GM18909 (cell line): ENCODE measurements at regions not wholly inside any gene's neighbourhood (a gene's known extent, or its start where the extent isn't known, plus 50 kb on each side); places are given as distances from the start of the nearest gene placed in this dataset.

Source experiments
- ATAC-seq: cut with Tn5 transposase; IDR thresholded peaks from one replicate; pipeline ENCODE4 v1.9.1; 2021; ENCODE audit warnings: mild to moderate bottlenecking; ENCODE audit not compliant: unreplicated experiment, poor library complexity

DNA sequence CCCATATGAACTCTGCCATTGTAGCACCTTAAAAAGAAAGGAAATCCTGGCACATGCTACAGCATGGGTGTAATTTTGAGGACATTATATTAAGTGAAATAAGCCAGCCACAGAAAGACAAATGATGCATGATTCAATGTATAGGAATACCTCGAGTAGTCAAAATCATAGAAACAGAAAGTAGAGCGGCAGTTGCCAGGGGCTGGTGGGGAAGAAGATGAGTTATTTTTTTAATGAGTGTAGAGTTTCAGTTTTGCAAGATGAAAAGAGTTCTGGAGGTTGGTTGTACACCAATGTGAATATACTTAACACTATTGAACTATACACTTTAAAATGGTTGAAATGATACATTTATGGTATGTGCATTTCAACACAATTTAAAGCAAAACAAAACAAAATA, 133.0 kb downstream of the ZDHHC21 start:
- ATAC-seq = peak; percentile 85

DNA sequence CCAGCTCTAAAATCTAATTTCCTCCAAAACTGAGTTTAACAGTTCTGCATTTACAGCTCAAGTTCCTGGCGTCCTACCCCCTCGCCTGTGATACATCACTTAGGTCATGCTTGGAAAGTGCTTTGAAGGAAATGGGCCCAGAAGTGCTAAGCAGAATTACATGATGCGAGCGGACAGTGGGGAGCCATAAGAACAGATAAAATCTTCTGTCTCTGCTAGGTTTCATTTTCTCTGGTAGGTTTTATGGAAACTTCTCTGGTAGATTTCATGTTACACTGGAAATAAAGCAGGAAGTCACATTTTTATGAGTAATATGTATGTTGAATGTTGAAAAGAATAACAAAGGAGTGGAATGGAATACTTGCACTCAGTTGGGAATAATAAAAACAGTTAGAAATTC, 138.3 kb downstream of the ZDHHC21 start:
- no peak for ATAC-seq

DNA sequence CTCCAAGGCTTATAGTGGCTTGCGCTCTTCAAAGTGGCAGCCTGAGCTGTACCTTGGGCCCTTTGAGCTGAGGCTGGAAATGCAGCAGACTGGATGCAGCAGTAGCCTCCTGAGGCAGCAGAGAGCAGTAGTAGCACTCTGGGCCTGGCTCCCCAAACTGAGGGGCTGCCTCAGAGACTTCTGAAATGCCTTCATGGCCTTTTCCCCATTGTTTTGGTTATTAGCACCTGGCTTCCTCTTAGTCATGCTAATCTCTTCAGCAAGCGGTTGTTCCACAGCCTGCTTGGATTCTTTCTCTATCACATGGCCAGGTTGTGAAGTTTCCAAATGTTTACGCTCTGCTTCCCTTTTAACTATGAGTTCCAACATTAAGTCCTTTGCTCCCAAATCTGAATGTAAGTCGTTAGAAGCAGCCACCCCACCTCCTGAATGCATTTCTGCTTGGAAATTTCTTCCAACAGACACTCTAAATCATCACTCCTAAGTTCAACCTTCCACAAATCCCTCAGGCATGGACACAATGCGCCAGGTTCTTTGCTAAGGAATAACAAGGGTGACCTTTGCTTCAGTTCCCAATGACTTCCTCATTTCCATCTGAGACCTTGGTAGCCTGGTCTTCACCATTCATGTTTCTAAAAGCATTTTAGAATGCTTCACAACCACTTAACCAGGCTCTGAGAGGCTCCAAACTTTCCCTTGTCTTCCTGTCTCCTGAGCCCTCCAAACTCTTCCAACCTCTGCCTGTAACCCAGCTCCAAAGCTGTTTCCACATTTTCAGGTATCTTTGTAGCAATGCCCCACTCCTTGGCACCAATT, 145.8 kb downstream of the ZDHHC21 start:
- no peak for ATAC-seq

DNA sequence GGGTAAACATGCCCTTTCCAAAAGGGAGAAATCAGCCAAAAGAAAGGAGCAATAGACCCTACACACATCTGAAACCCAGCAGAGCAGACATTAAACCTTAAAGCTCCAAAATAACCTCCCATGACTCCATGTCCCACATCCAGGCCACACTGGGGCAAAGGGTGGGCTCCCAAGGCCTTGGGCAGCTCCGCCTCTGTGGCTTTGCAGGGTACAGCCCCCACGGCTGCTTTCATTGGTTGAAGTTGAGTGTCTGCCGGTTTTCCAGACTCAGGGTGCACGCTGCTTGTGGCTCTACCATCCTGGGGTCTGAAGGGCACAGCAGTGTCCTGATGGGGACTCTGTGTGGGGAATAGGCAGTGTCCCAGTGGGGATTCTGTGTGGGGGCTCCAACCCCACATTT, 146.5 kb downstream of the ZDHHC21 start:
- ATAC-seq = no peak

DNA sequence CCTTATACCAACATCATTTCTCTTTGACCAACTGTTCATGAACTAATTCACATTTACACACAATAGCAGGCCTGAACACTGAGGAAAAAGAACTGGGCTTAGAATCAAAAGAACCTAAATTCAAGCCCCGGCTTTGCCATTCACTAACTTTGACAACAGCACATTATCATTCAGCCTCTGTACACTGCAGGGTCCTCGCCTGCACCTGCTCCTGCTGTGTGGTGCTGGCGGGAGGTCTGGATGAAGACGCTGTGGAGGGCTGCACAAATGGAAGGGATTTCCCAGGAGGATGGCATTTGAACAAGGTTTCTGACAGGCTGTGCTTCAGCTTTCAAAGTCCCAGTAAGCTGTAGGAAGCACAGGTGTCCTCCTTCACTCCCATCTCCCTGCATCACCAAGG, 151.2 kb downstream of the ZDHHC21 start:
- no peak for ATAC-seq

DNA sequence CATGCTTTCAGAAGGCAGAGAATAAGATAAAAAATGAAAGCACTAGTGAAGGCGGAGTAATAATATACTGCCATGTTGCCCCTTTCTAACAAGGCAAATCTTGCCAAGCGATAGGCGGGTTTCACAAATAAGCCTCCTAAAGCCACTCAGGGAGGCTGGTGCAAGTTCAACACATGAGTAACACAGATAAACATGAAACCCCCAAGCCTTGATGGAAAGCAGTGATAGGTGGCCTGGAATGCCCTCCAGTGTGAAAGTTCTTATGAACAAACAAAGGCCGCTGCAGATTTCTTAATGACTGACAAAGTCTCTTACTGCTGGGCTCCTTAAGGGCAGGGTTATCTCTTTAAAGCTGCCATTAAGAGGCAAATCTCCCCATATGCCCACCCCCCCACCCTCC, 154.7 kb downstream of the ZDHHC21 start:
- ATAC-seq = no peak

DNA sequence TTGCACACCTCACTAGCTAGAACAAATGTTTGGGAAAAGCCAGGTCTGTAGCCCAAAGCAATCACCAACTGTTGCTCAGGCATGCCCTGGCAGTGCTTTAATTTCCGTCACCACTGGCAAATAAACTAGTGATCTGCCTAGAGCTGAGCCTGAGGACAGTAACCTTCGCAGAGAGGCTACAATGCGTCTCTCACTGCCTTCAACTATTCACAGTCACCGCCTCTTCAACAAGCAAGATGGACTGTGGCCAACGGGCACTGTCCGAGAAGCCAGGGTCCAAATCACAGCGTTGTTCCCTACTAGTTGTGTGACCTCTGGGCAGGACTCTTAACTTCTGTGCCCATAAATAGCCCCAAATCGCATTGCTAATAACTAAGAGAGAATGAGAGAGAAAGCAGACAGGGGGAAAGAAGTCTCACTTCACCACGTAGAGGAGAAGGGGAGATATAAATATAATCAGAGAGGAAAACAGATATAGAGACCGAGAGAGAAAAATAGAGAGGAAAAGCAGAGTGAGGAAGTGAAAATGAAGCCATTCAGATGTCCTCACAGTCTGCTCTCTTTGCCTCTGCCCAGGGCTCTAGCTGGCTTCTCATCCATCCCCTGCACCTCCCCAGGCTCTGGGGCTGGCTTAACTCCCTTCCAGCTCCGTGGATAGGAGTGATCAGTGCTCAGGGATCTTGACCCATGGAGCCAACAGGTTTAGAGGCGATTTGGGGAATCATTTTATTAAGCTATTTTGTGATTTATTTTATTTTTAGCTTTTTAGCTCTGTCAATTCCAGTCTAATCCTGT, 157.9 kb downstream of the ZDHHC21 start:
- ATAC-seq = no peak

DNA sequence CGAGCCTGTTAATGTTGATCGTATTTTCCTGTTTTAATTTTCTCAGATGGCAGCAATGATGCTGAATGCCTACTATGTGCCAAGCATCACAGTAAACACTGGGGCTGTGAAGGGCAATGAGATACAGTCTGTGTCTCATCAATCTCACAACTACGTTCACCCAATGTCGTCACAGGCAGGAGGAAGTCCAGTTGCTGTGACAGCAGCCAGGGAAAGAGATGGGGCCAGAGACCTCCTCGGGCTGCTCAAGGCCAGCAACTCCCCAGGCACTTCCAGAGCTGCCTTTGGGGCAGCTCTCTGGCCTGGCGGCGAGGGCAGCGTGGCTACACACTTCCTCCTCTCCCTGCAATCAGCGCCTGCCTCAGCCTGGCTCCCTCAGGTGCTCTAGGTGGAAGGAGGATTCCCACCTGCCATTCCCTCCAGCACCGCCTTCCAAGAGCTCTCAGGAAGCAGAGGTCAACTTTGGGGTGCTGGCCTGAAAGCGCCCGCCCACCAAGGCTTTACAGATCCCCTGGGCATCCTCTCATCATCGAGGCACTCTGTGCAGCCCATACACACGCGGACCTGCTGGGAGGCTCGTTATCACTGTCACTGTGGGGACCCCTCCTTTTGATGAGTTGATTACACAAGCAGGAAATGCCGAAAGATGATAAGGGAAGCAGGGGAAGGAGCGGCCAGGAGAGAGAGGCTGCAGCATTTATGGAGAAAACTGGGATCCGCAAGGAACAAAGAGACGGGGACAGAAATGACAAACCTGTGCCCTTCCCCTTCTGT, 159.2 kb downstream of the ZDHHC21 start:
- no peak for ATAC-seq

DNA sequence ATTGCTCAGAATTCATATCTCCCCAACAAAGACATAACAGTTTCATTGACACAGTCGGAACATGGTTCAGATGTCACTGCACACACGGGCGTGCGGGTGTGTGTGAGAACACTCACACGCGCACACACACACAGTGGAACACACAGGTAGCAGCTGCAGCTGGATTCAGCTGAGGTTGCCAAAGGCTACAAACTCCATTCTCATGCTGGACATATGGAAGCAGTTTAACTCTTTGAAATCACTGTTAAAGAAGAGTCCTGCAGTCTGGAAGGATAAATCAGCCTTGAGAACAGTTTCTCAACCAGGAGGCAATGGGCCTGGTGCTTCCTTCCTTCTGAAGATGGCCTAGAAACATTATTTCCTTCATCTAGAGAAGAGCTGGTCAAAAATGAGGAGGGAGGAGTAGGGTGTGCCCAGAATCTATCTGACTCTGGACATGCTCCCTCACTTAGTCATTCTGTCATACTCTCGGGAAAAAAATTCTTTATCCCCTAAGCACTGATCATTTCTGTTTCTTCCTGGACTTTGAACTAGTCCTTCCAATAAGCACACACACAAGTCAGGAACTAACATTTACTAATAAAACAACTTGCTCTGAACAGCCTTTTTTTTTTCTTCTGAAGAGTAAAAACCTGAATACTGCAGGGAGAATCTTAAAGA, 160.6 kb downstream of the ZDHHC21 start:
- ATAC-seq = no peak

DNA sequence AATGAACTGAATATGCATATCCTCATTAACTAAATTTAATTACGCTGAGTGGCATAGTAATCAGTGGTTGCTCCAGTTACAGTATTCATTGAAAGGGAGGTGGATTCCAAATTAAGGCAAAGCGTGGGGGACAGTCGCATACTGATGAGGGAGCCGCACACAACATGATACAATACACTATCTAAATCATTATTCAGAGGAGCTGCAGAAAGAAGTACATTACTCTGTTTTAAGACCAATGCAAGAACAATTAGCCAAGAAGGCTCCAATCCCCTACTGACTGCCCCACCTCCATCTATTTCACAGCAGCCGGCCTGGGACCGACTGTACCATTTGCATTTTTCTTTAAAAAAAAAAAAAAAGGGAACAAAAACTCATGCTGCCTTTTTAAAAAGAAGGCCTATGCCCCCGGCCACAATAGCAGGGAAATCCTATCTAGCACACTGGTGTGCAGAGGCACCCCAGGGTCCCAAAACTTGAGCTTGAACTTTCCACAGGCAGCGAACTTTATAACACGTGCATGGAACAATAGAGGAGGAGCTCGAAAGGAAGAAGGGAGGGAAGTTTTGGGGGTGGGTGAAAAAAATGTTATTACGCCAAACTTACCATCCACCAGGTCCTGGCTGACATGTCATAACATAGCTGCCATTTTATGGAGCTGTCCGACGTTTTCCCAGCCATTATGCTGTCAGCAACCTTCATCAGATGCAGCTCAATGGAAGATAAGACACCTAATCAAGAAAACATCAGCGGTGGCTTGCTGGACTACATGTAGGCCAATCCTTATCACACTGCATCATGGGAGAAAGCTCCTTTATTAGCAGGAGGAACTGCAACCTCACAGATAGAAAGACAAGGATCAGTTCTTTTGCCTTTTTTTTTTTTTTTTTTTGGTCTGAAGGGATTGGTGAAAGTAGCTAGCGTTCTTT, 161.6 kb downstream of the ZDHHC21 start:
- ATAC-seq = no peak

DNA sequence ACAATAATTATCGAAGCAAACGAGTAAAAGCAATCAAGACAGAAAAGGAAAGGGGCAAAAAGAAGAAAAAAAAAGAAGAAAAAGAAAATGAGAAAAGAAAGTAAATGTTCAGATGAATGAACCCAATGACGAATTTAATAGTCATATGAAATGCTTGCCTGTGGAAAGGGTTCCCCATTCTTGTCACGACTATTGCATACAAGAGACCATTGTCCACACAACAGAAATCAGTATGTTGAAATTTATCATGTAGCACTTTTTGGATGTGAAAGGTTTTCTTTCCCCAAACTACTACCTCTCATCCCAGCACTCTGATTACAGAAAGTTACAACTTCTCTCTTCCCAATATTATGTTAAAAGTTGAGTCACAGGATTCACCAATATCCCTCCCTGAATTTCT, 162.4 kb downstream of the ZDHHC21 start:
- ATAC-seq = no peak

DNA sequence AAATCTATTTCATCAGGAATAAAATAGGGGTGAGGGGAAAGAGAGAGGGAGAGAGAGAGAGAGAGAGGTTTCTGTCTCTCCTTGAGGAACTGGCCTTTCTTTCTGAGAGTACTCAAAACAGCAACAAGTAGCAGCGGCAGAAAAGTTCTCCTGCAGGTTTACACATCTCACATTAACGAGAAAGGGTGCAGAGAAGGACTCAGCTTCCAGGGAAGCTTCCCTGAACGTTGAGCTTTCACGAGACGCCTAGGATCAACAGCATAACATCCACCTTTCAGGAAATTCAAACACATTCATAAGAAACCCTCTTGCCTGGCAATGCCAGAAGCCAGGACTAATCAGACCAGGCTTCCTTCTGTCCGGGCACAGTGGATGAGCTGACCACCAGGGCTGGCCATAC, 162.9 kb downstream of the ZDHHC21 start:
- no peak for ATAC-seq

DNA sequence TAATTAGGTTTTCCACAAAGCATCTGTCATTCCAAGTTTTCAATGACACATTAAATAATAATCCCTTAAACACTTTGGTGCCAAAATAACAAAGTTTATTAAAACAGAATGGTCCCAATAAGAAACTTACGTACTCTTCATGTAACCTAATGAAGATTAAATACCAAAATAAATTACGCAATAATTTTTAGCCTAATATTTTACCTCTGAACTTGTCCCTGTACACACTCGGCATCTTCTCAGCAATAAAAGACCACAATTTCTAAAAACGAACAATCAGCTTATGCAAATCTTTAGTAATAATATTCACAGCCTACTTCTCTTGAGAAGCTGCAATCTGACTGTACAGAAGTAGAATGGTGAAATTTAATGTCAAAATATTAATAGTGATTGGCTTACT, 163.6 kb downstream of the ZDHHC21 start:
- no peak for ATAC-seq

DNA sequence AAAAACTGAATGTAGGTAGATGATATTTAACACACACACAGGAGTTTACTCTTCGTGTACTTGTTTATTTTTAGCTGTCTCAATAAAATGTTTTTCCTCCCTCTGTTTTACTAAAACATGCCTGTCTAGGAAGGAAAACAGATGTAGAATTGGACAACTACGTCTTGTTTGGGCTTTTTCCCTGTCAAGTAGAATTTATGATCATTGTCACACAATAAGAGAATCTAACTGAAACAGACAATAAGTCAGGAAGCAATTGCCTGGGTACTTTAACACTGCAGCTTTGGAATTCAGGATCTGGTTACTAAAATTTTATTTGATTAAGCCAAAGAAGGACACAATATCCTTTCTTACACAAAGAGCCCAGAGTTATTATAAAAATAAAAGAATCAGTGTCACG, 164.2 kb downstream of the ZDHHC21 start:
- no peak for ATAC-seq

DNA sequence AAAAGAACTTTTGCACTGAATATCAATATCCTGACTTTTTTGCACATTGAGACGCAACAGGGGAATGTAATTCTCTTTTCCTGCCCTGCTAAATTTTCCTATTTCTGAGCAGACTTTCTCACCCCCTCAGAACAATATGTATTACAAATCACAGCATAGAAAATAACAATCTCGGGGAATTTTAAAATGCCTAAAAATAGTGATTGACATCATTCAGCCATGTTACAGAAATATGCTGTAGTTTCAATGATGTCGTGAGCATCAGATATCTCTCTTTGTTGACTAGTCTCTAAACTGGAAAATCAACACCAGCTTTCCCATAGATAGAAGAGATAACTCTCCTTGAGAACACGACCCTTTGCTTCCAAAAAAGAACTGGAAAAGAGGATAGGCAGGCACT, 166.7 kb downstream of the ZDHHC21 start:
- ATAC-seq = no peak

DNA sequence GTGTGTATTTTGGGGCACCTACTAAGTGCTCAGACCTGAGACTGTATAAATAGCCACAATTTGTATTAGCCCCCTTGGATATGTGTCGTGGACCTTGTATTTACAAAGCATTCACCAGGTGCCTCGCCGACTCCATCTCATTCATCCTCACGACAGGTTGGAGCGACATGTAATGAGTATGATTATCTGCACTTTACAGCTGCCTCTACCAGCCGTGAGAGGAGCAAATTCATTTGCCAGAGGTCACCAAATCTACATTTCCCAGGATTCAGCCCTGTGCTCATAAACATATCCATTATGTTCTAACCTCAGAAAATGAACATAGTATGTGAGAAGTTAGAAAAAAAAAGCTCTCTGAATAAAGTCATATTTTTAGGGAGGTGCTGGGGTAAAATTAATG, 167.4 kb downstream of the ZDHHC21 start:
- no peak for ATAC-seq

DNA sequence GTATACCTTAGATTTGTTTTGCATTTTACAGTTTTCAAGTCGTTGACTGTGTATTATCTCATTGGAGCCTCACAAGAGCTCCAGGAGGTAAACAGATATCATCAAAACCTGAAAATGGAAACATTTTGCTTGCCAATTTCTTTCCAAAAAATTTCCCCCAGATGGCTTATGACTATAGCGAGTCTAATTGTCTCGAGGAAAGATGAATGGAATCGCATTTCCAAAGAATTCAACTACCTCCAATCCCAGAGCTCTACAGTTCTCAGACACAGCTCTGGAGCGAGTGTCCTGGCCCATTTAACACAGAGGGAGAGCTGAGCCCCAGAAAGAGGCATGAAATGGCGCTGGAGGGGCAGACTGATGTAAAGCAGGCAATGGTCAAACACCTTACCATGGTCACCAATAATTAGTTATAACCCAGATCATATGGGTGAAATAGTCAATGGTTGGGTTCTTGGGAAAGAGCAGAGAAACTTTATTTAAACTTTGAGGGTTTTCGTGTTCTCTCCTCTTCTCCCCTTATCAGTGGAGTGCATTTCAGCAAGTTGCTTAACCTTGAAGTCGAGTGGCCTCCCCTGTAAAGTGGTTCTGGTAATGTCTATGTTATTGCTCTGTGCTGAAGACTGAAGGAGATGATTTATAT, 168.2 kb downstream of the ZDHHC21 start:
- ATAC-seq = no peak

DNA sequence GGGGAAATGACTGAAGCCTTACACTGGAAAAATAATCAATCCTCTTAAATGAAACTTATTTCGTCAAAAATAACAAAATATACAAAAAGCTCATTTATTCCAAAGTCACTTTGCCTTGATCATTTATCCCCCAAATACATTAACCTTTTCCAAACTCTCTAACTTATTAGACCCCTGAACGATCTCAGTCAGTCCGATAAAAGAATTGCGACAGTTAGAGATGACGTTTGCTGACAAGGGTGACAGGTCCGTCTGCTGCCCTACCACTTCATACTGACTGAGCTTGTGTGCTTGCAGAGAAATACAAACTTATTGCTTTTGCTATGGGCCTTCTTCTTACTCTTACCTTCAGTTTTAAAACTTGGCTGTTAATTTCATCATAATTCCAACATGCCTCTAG, 169.7 kb downstream of the ZDHHC21 start:
- no peak for ATAC-seq
